GM12874 (cell line): ENCODE measurements at regions not wholly inside any gene's neighbourhood (a gene's known extent, or its start where the extent isn't known, plus 50 kb on each side); places are given as distances from the start of the nearest gene placed in this dataset.

Experiments
- TF ChIP-seq, protein P1 (sequence below): IDR thresholded peaks from 2 replicates; pipeline ENCODE4 v1.5.1; 2011; ENCODE audit warnings: low read depth, mild to moderate bottlenecking, control low read depth, low read length, moderate library complexity; ENCODE audit not compliant: insufficient read depth

DNA sequence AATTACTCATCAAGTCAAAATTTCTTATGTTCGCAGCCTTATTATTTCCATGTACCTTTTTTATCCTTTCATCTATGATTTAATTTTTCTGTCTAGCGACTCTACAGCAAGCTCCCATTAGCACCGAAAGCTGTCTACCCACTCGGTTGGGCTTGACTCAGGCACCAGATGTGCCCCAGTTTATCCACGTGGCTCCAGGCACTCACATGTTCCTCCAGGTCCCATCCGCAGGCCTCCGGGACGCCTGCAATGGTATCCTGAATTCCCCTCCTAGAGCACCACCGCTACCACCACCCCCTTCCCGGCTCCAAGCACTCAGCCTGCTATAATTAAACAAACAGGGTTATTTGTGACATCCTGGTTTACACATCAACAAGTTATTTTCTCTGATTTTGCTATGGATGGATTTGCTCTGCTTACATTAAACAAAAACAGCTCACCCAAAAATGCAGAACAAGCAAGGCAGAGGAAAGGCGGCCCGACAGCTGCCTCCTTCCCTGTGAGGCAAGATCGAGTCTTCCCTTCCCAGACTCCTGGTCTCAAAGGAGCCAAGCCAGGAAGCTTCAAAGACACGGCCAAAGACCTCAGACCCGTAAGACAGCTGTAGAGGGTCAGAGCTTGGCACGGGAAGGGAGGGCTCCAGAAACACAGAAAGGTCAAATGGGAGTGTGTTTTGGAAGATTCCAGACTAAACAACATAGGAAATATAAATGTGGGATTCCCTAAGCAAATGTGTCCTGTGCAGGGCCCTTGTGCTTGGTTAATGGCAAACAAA lies 253.8 kb downstream of the TTC8 start:
- TF ChIP-seq, protein P1, sequence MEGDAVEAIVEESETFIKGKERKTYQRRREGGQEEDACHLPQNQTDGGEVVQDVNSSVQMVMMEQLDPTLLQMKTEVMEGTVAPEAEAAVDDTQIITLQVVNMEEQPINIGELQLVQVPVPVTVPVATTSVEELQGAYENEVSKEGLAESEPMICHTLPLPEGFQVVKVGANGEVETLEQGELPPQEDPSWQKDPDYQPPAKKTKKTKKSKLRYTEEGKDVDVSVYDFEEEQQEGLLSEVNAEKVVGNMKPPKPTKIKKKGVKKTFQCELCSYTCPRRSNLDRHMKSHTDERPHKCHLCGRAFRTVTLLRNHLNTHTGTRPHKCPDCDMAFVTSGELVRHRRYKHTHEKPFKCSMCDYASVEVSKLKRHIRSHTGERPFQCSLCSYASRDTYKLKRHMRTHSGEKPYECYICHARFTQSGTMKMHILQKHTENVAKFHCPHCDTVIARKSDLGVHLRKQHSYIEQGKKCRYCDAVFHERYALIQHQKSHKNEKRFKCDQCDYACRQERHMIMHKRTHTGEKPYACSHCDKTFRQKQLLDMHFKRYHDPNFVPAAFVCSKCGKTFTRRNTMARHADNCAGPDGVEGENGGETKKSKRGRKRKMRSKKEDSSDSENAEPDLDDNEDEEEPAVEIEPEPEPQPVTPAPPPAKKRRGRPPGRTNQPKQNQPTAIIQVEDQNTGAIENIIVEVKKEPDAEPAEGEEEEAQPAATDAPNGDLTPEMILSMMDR: no peak

DNA sequence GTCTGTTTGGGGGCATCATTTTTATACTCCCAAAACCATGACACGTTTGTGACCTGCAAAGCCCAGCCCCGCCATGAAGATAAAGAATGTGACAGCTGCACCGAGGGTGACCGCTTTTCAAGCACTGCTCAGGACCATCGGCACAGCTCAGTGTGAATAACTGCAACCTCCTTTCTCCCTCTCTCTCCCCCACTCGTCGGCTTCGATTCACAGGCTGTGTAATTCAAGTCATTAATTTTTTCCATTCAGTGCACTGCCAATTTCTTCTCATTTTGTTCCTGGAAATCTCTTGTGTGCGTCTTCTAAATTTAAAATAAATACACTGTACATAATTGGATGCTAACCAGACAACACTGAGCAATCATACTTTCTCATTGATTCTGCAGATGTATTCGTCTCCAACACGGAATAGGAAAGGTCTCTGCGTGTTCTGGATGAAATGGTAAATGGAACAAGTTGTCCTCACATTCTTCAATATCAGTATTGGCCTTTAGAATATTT lies 260.8 kb downstream of the TTC8 start:
- TF ChIP-seq, protein P1: no peak

DNA sequence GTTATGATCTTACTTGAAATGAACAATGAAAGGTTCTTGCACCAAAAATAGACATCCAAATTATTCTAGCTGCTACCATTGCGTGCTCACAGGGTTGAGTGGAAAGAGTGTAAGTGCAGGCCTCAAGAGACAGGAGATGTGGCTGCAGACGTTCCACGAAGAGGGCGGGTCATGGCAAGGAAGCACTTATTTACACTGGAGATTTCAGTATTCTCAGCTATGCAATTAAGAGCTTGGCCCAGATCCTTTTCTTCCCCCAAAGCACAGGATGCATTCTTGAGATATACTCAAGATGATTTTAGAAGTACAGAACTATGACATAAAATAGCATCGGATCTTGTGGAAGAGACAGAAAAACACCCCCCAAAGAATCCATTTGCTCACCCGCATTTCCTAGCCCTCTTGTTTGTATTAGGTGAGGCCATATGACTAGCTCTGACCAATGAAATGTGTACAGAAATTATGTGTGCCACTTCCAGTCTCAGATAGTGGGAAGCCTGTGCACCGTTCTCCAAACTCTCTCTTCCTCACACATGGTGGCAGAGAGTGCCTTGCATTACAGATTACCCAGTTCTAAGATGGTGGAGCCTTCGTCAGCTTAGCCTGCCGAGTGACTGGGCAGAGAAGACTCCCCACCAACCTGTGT lies 261.4 kb downstream of the TTC8 start:
- TF ChIP-seq, protein P1: no peak

DNA sequence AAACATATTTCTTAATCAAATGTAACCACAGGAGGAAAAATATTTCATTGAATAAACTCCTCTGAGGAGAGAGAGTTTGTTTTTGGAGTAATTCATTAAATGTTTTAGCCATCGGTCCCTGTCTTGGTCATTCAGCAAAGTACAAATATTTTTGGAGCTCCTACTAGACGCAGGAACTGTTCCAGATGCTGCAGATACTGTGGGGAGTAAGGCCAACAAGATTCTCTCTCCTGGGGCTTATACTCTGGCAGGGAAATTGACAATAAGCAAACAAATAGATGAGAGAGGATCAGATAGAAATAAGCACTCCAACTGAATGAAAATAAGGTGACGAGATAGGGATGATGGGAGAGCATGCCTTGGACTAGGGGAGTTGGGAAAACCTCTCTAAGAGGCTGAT lies 264.1 kb downstream of the TTC8 start:
- TF ChIP-seq, protein P1: no peak

DNA sequence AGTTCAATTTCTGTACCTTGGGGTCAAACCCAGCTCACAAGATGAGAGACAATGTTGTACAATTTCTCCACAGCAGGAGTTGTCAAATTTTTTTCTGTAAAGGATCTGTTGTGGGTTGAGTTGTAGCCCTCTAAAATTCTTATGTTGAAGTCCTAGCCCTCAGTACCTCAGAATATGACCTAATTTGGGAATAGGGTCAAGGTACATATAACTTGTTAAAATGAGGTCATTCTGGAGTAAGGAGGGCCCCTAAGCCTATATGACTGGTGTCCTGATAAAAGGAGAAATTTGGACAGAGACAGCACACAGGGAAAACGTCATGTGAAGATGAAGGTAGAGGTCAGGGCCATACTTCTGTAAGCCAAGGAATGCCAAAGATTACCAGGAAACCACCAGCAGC lies 264.9 kb downstream of the TTC8 start:
- TF ChIP-seq, protein P1: no peak

DNA sequence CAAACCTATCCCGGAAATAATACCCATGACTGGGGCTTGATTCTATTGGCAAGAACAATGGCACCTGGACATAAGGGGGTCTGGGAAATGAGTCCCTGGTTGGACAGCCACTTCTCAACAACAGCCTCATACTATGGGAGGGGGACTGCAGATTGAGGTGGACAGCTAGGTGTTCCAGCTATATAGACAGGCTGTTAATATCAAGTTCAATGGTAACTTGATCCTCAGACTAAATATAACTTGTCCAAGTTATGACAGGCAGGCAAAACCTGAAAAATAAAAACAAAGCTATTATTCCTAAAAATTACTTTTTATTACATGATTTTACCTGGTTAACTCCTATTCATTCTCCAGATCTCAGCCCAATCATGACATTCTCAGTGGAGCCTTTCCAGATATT lies 267.3 kb downstream of the TTC8 start:
- TF ChIP-seq, protein P1: no peak

DNA sequence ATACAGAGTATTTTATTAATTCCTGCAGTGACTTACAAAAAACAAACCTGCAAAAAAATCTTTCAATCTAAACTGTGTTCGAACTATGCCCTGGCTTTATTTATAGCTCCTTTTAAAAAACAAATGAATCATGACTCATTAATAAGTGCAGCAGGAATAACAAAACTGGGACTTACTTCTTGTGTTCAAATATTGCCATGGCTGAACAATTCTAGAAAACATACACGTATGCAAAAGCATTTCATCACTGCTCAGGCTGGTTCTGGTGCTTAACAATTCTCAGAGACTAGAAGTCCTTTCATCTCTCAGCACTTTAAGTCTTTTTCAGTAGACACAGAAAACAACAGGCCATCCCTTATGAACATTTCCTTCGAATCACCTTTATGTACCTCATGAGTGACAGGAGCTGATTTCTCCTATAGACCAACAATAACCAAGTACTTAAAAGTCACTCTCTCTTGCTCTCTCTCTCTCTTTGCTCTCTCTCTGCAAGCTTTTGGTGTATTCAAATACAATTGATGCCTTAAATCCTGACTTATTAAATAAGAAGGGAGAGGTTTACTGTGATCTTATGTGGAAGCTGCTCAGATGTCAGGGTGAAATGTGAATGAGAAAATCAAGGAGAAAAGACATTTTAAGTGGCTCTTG lies 268.8 kb downstream of the TTC8 start:
- TF ChIP-seq, protein P1: no peak
